Neural cell (in vitro differentiated cells): ENCODE measurements at regions not wholly inside any gene's neighbourhood (a gene's known extent, or its start where the extent isn't known, plus 50 kb on each side); places are given as distances from the start of the nearest gene placed in this dataset.

Source experiments
- H2AFZ ChIP-seq: fragments of 200-600, 300-800 bp; sonication (generic), shearing (Covaris generic); 2 replicates; pipeline ENCODE4 v1.6.0; 2014; ENCODE audit warnings: low read depth, mild to moderate bottlenecking, antibody characterized with exemption, low read length, moderate library complexity
- H3F3A ChIP-seq: fragments of 200-600 bp; shearing (Covaris generic); 2 replicates; pipeline ENCODE4 v1.6.1; 2016; ENCODE audit warnings: mild to moderate bottlenecking, moderate library complexity, mixed read lengths, antibody characterized with exemption, low read length; ENCODE audit not compliant: insufficient read depth, poor library complexity, severe bottlenecking
- H3K27ac ChIP-seq: fragments of 200-600, 300-800 bp; sonication (generic), shearing (Covaris generic); 2 replicates; pipeline ENCODE4 v1.5.1; 2014; ENCODE audit warnings: mild to moderate bottlenecking, low read length, moderate library complexity
- H3K27me3 ChIP-seq: fragments of 300-800, 200-600 bp; sonication (generic), shearing (Covaris generic); 2 replicates; pipeline ENCODE4 v1.6.0; 2014; ENCODE audit warnings: mild to moderate bottlenecking, low read depth, low read length, moderate library complexity; ENCODE audit not compliant: insufficient read depth
- H3K36me3 ChIP-seq: fragments of 300-800, 200-600 bp; sonication (generic), shearing (Covaris generic); 2 replicates; pipeline ENCODE4 v1.5.1; 2014; ENCODE audit warnings: mild to moderate bottlenecking, antibody characterized with exemption, low read length, moderate library complexity; ENCODE audit not compliant: insufficient read depth
- H3K4me2 ChIP-seq: fragments of 300-800, 200-600 bp; sonication (generic), shearing (Covaris generic); 2 replicates; pipeline ENCODE4 v1.6.0; 2014; ENCODE audit warnings: mild to moderate bottlenecking, low read length
- H3K4me3 ChIP-seq: fragments of 300-800, 200-600 bp; sonication (generic), shearing (Covaris generic); 2 replicates; pipeline ENCODE4 v1.5.1; 2014; ENCODE audit warnings: mild to moderate bottlenecking, low read length, moderate library complexity
- H3K79me2 ChIP-seq: fragments of 200-600 bp; shearing (Covaris generic); replicated peaks from 2 replicates; pipeline ENCODE4 v1.6.0; 2014; ENCODE audit warnings: mild to moderate bottlenecking, low read length, moderate library complexity; ENCODE audit not compliant: insufficient read depth
- H3K9ac ChIP-seq: fragments of 300-800, 200-600 bp; sonication (generic), shearing (Covaris generic); 2 replicates; pipeline ENCODE4 v1.6.1; 2016; ENCODE audit warnings: mild to moderate bottlenecking, low read length, mixed read lengths
- H3K9me2 ChIP-seq: fragments of 200-600 bp; shearing (Covaris generic); 2 replicates; pipeline ENCODE4 v1.6.1; 2016; ENCODE audit warnings: mild to moderate bottlenecking, low read length, mixed read lengths; ENCODE audit not compliant: insufficient read depth
- H3K9me3 ChIP-seq: fragments of 200-600, 300-800 bp; sonication (generic), shearing (Covaris generic); 2 replicates; pipeline ENCODE4 v1.6.1; 2016; ENCODE audit warnings: mild to moderate bottlenecking, mixed run types, low read length, moderate library complexity, mixed read lengths
- H4K20me1 ChIP-seq: fragments of 200-600 bp; shearing (Covaris generic); 2 replicates; pipeline ENCODE4 v1.6.1; 2016; ENCODE audit warnings: mild to moderate bottlenecking, mixed run types; ENCODE audit not compliant: insufficient read depth
- CTCF ChIP-seq: fragments of 450-650 bp; IDR thresholded peaks from 2 replicates; pipeline ENCODE4 v1.5.1; 2014; ENCODE audit warnings: antibody characterized with exemption, mild to moderate bottlenecking, moderate library complexity; ENCODE audit not compliant: poor library complexity, severe bottlenecking
- EP300 ChIP-seq: fragments of 450-650 bp; conservative IDR thresholded peaks from 2 replicates; pipeline ENCODE4 v1.6.1; 2014; ENCODE audit warnings: antibody characterized with exemption, mild to moderate bottlenecking, moderate library complexity; ENCODE audit not compliant: poor library complexity, severe bottlenecking
- EZH2 ChIP-seq: fragments of 200-600, 300-800 bp; shearing (Covaris generic), sonication (generic); IDR thresholded peaks from 2 replicates; pipeline ENCODE4 v1.6.1; 2014; ENCODE audit warnings: antibody characterized with exemption, low read length, borderline replicate concordance, mild to moderate bottlenecking; ENCODE audit not compliant: insufficient read depth, poor library complexity, severe bottlenecking
- MXI1 ChIP-seq: fragments of 450-650 bp; conservative IDR thresholded peaks from 2 replicates; pipeline ENCODE4 v1.6.1; 2014; ENCODE audit warnings: antibody characterized with exemption, mild to moderate bottlenecking; ENCODE audit not compliant: poor library complexity, severe bottlenecking
- POLR2AphosphoS5 ChIP-seq: IDR thresholded peaks from 2 replicates; pipeline ENCODE4 v1.6.1; 2012
- RAD21 ChIP-seq: fragments of 450-650 bp; conservative IDR thresholded peaks from 2 replicates; pipeline ENCODE4 v1.6.1; 2014; ENCODE audit warnings: antibody characterized with exemption, mild to moderate bottlenecking, moderate library complexity
- REST ChIP-seq: IDR thresholded peaks from 2 replicates; pipeline ENCODE4 v1.6.1; 2012; ENCODE audit warnings: borderline replicate concordance
- SMC3 ChIP-seq: fragments of 450-650 bp; conservative IDR thresholded peaks from 2 replicates; pipeline ENCODE4 v1.6.1; 2014; ENCODE audit warnings: antibody characterized with exemption, mild to moderate bottlenecking, moderate library complexity; ENCODE audit not compliant: poor library complexity
- TAF1 ChIP-seq: IDR thresholded peaks from 2 replicates; pipeline ENCODE4 v1.6.1; 2012; ENCODE audit warnings: low read depth

GRCh38 chr11:109752212-109752825 lies 330.3 kb downstream of the C11orf87 start:
- Histone ChIP-seq H4K20me1 (no peaks in the 10 kb centered on the region), H3K79me2 (no peaks in the 10 kb centered on the region), H3K27me3 (no peaks in the 10 kb centered on the region), H3F3A (no peaks in the 10 kb centered on the region), H3K9me3 (no peaks in the 10 kb centered on the region), H3K36me3 (no peaks in the 10 kb centered on the region), H3K4me3 (no peak overlapping the region), H3K27ac (no peak overlapping the region), H3K4me2 (no peak overlapping the region), H3K9ac (no peak overlapping the region), H3K9me2 (no peaks in the 10 kb centered on the region), H2AFZ (no peak overlapping the region)
- TF ChIP-seq SMC3 = no peak

DNA sequence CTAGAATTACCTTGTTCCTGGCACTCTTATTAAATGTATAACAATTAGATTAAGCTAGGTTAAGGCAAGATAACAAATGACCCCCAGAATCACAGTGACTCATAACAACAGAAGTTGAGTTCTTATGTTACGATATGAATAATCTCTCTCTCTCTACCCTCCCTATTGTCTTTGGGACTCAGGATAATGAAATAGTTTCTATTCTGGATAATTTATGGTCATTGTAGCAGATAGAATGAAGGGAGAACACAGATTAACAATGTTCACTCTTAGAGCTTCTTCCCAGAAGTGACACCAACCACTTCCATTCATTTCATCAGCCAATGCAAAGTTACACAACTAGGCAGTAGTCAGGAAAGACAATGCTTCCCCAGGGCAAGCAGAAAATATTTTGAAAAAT lies 334.5 kb downstream of the C11orf87 start:
- Histone ChIP-seq H3K27ac (no peak overlapping the region), H3K4me3 (no peak overlapping the region), H3K9ac (no peak overlapping the region), H3F3A (no peaks in the 10 kb centered on the region), H3K79me2 (no peaks in the 10 kb centered on the region), H2AFZ (no peak overlapping the region), H3K9me3 (no peaks in the 10 kb centered on the region), H3K27me3 (no peaks in the 10 kb centered on the region), H3K4me2 (no peak overlapping the region), H3K9me2 (no peaks in the 10 kb centered on the region), H3K36me3 (no peaks in the 10 kb centered on the region), H4K20me1 (no peaks in the 10 kb centered on the region)
- TF ChIP-seq EP300 = no peak
- no peak for TF ChIP-seq REST
- TF ChIP-seq MXI1 = no peak
- no peak for TF ChIP-seq SMC3
- no peak for TF ChIP-seq TAF1
- no peak for TF ChIP-seq EZH2
- TF ChIP-seq POLR2AphosphoS5 = no peak
- no peak for TF ChIP-seq RAD21
- no peak for TF ChIP-seq CTCF

- Histone ChIP-seq H3K27ac (no peak overlapping the region), H4K20me1 (no peaks in the 10 kb centered on the region), H3K4me3 (no peak overlapping the region), H3K36me3 (no peaks in the 10 kb centered on the region), H3K9me3 (no peaks in the 10 kb centered on the region), H3K4me2 (no peak overlapping the region), H3K9me2 (no peaks in the 10 kb centered on the region), H3K9ac (no peak overlapping the region), H3K79me2 (no peaks in the 10 kb centered on the region), H3F3A (no peaks in the 10 kb centered on the region), H2AFZ (no peak overlapping the region), H3K27me3 (no peaks in the 10 kb centered on the region)
- no peak for TF ChIP-seq POLR2AphosphoS5
- no peak for TF ChIP-seq SMC3
- TF ChIP-seq EZH2 = no peak
- TF ChIP-seq EP300 = no peak
- TF ChIP-seq RAD21 = no peak
- no peak for TF ChIP-seq MXI1
- TF ChIP-seq CTCF = no peak
- no peak for TF ChIP-seq TAF1
These were observed 335.0 kb downstream of the C11orf87 start for GRCh38 chr11:109756951-109757350.
